RWPE2 (cell line): ENCODE measurements at regions not wholly inside any gene's neighbourhood (a gene's known extent, or its start where the extent isn't known, plus 50 kb on each side); places are given as distances from the start of the nearest gene placed in this dataset.

Experiments
- ATAC-seq: fragments of 200-7000 bp; cut with Tn5 transposase; 3 replicates; pipeline ENCODE4 v1.9.1; 2021; ENCODE audit warnings: low read depth
- DNase-seq: peaks from one replicate; pipeline ENCODE4 v3.0.0-alpha.2; 2020; ENCODE audit warnings: low spot score
- H3K27ac ChIP-seq: fragments of 450-650 bp; 2 replicates; pipeline ENCODE4 v1.5.1; 2017; ENCODE audit warnings: mild to moderate bottlenecking; ENCODE audit not compliant: poor library complexity, severe bottlenecking
- H3K27me3 ChIP-seq: fragments of 250-450 bp; sonication (Bioruptor Pico); 2 replicates; pipeline ENCODE4 v1.5.1; 2021; ENCODE audit warnings: mild to moderate bottlenecking, moderate library complexity; ENCODE audit not compliant: insufficient read depth, poor library complexity, severe bottlenecking
- H3K36me3 ChIP-seq: fragments of 250-450 bp; sonication (Bioruptor Pico); 2 replicates; pipeline ENCODE4 v1.5.1; 2020; ENCODE audit warnings: low read depth, mild to moderate bottlenecking, moderate library complexity
- H3K4me1 ChIP-seq: fragments of 250-450 bp; sonication (Bioruptor Pico); 2 replicates; pipeline ENCODE4 v1.5.1; 2021; ENCODE audit warnings: mild to moderate bottlenecking, moderate library complexity; ENCODE audit not compliant: insufficient read depth, poor library complexity, severe bottlenecking
- H3K4me3 ChIP-seq: fragments of 250-450 bp; sonication (Bioruptor Pico); 2 replicates; pipeline ENCODE4 v1.5.1; 2021; ENCODE audit warnings: mild to moderate bottlenecking, moderate library complexity; ENCODE audit not compliant: severe bottlenecking
- H3K9me3 ChIP-seq: fragments of 250-450 bp; sonication (Bioruptor Pico); 2 replicates; pipeline ENCODE4 v1.5.1; 2021; ENCODE audit warnings: mild to moderate bottlenecking, moderate library complexity; ENCODE audit not compliant: severe bottlenecking
- TF ChIP-seq, protein P1 (sequence below): fragments of 450-650 bp; IDR thresholded peaks from one replicate; pipeline ENCODE4 v1.5.1; 2017; ENCODE audit warnings: mild to moderate bottlenecking, moderate library complexity; ENCODE audit not compliant: poor library complexity, severe bottlenecking

DNA sequence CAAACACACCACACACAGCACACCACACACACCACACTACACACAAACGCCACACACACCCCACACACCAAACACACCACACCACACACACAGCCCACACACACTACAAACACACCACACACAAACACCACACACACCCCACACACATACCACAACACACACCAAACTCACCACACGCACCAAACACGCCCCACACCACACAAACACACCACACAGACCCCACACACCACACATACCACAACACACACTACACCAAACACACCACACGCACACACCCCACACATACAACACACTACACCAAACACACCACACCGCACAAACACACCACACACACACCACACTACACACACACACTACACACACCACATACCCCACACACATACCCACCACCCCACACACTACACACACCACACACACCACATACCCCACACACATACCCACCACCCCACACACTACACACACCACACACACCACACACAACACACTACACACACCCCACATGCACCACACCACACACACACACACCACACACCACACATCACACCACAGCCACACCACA lies 151.2 kb downstream of the ERCC6L2 start:
- Histone ChIP-seq H3K27ac (no peak overlapping the region), H3K9me3 (no peaks in the 10 kb centered on the region), H3K4me1 (no peaks in the 10 kb centered on the region), H3K27me3 (peaks cover 18% of the 10 kb centered on the region), H3K36me3 (no peaks in the 10 kb centered on the region), H3K4me3 (no peak overlapping the region)
- TF ChIP-seq, protein P1, sequence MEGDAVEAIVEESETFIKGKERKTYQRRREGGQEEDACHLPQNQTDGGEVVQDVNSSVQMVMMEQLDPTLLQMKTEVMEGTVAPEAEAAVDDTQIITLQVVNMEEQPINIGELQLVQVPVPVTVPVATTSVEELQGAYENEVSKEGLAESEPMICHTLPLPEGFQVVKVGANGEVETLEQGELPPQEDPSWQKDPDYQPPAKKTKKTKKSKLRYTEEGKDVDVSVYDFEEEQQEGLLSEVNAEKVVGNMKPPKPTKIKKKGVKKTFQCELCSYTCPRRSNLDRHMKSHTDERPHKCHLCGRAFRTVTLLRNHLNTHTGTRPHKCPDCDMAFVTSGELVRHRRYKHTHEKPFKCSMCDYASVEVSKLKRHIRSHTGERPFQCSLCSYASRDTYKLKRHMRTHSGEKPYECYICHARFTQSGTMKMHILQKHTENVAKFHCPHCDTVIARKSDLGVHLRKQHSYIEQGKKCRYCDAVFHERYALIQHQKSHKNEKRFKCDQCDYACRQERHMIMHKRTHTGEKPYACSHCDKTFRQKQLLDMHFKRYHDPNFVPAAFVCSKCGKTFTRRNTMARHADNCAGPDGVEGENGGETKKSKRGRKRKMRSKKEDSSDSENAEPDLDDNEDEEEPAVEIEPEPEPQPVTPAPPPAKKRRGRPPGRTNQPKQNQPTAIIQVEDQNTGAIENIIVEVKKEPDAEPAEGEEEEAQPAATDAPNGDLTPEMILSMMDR, result no peak
- ATAC-seq, result no peak
- DNase-seq, result no peak

DNA sequence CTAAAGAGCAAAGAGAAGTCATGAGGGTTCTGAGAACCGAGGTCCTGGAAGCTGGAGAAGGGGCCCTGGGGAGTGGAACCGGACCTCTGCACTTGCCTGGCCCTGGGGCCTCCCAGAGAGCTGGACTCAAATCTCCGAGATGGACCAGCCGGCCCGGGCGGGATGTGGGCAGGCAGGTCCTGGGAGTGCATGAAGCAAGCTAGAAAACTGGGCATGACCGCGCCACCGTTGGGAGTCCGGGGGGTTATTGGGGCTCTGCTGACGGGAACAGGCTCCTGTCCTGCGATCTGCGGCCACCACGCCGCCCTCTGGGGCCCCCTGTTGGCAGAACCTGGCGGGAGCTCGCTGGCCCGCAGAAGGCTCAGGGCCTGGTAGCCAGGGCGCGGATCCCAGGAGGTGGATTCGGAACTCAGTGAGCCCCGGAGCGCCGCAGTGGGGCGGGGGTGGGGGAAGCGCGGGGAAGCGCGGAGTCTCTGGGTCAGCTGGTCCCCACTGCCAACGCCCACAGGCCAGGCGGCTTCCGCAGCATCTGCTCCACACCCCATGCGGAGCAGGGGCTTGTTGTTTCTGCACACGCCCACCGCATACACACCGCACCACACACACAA lies 150.6 kb downstream of the ERCC6L2 start:
- Histone ChIP-seq H3K4me3 (no peak overlapping the region), H3K27me3 (peaks cover 25% of the 10 kb centered on the region), H3K4me1 (no peaks in the 10 kb centered on the region), H3K36me3 (no peaks in the 10 kb centered on the region), H3K9me3 (no peaks in the 10 kb centered on the region), H3K27ac (no peak overlapping the region)
- ATAC-seq (no peak), DNase-seq (no peak)
- TF ChIP-seq, protein P1, result no peak

DNA sequence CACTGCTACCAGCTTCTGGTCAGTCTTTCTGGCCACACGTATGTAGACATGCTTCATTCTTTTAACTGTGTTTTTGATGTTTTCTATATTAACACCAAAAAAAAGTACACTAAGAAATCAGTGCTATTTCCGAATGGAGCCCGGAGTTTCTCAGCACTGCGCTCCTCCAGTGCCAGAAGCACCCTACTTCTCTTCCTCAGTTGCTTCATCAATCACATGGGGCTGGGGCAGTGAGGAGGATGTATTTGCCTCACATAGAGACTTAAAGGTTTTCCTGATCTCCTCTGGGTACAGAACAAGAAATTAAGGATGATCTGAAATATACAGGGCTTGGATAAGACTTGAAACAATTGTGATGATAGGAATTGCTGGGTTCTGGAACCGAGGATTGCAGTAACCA lies 148.0 kb downstream of the ERCC6L2 start:
- DNase-seq (no peak), ATAC-seq (no peak)
- H3K9me3 ChIP-seq, result no peaks in the 10 kb centered on the region
- H3K4me1 ChIP-seq, result no peaks in the 10 kb centered on the region
- H3K27ac ChIP-seq, result no peak overlapping the region
- peaks cover 35% of the 10 kb centered on the region for H3K27me3 ChIP-seq
- TF ChIP-seq, protein P1, result no peak
- no peaks in the 10 kb centered on the region for H3K36me3 ChIP-seq
- no peak overlapping the region for H3K4me3 ChIP-seq

DNA sequence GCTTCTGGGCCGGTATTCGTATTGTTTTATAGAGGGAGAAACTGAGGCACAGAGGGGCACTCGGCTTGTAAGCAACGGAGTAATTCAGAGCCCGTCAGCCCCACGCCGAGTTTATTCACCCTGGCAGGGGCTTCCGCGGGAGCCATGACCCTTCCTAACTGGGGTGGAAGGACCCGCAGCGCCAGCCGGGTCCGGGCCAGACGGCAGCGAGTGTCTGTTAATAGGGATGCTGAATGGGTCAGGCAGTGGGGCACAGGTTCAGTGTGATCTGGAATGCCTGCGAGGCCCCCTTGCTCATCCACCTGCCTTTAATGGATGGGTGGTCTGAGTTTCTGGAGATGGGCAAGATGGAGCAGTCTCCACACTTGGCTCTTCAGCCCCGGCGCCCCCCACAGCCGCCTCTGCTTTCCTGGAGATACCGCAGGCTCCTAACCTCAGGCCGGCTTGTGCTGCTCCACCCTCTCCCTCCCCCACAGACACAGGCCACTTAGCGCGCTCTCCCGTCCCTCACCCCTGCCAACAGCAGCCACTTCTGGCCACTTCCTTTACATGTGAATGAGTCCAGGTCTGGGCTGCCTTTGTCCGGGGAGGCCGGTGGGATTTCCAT lies 147.1 kb downstream of the ERCC6L2 start:
- no peak overlapping the region for H3K27ac ChIP-seq
- ATAC-seq (no peak), DNase-seq (no peak)
- H3K9me3 ChIP-seq, result no peaks in the 10 kb centered on the region
- no peaks in the 10 kb centered on the region for H3K4me1 ChIP-seq
- H3K27me3 ChIP-seq, result peaks cover 35% of the 10 kb centered on the region
- TF ChIP-seq, protein P1, result no peak
- H3K36me3 ChIP-seq, result no peaks in the 10 kb centered on the region
- H3K4me3 ChIP-seq, result no peak overlapping the region
